GM13976 (cell line): ENCODE measurements at regions not wholly inside any gene's neighbourhood (a gene's known extent, or its start where the extent isn't known, plus 50 kb on each side); places are given as distances from the start of the nearest gene placed in this dataset.

ENCODE experiments used
- DNase-seq: peaks from one replicate; pipeline ENCODE4 v3.0.0; 2012; ENCODE audit warnings: low spot score
- in situ Hi-C: fragments of 300-500 bp; cut with MboI; formaldehyde crosslinking; loops from one replicate; pipeline ENCODE4 v1.12.0; 2022; ENCODE audit warnings: low sequenced_read_pairs, mixed read lengths, inconsistent platforms; ENCODE audit not compliant: unreplicated experiment
- TF ChIP-seq, protein P1 (sequence below): IDR thresholded peaks from 2 replicates; pipeline ENCODE4 v1.5.1; 2012; ENCODE audit warnings: borderline replicate concordance, mild to moderate bottlenecking; ENCODE audit not compliant: insufficient read depth; ENCODE audit errors: extremely low read depth, missing control alignments, control extremely low read depth

DNA sequence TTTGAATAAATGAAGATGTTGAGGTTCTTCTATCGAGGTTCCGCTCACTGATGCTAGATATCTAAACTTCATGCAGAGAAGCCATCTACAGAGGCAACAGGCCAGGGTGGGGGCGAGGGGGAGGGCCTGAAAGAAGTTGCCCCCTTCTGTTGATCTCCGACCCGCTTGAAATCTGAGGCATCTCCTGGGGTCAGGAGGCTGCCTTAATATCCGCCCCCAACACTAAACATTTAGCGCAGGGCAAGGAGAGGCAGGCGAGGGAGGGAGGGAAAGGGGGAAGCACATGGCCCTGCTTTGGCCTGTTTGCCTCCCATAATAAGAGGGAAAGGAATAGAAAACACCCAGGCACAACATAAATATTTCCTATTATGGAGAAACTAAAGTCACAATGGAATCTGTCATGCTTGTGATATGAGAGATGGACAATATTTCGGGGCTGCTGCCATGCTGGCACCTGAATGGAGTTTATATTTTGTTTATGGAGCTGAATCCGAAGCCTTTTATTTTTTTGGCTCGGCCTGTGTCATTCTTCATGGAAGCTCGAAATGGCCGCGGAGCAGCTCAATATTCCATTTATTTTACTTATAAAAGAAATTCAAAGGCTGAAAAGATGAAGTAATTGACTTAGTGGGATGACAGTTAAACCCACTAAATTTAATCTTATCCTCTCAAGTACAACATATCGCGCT lies 221.1 kb downstream of the INSIG2 start:
- TF ChIP-seq, protein P1, sequence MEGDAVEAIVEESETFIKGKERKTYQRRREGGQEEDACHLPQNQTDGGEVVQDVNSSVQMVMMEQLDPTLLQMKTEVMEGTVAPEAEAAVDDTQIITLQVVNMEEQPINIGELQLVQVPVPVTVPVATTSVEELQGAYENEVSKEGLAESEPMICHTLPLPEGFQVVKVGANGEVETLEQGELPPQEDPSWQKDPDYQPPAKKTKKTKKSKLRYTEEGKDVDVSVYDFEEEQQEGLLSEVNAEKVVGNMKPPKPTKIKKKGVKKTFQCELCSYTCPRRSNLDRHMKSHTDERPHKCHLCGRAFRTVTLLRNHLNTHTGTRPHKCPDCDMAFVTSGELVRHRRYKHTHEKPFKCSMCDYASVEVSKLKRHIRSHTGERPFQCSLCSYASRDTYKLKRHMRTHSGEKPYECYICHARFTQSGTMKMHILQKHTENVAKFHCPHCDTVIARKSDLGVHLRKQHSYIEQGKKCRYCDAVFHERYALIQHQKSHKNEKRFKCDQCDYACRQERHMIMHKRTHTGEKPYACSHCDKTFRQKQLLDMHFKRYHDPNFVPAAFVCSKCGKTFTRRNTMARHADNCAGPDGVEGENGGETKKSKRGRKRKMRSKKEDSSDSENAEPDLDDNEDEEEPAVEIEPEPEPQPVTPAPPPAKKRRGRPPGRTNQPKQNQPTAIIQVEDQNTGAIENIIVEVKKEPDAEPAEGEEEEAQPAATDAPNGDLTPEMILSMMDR = no peak
- in situ Hi-C loops = no loop called here
- DNase-seq = no peak

DNA sequence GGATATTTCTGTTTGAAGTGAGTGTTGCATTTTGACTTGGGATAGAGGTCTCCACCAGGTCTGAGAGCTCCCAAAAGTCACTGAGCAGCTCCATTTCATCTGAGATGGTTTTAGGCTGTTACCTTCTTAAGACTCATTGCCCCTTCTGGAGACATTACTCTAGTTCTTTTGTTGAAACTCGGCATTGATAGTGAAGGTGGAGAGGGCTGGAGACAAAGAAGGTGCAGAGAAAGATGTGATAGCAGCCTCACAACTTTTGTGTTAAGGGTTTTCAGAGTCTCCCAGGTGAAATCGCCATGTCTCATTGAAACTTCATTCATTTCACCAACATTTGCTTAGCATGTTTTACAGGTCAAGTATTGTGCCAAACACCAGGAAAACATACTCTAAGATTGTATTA lies 219.6 kb downstream of the INSIG2 start:
- no peak for DNase-seq
- in situ Hi-C loops = no loop called here
- TF ChIP-seq, protein P1 = no peak

DNA sequence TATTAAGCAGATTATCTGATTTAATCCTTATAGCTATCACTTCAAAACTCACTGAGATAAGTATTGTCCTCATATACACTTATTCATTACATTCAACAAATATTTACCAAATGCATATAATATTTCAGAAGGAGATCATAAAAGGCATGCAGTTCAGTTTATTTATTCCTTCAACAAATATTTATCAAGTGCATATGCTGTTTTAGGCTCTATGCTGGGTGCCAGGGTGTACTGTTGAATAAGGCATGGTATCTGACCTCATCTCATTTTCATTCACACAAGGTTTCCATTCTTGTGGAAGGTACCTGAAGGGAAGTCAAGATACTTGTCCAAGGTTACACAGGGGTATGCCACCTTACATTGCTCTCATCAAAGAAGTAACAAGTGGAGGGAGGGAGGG lies 213.0 kb downstream of the INSIG2 start:
- TF ChIP-seq, protein P1 = no peak
- in situ Hi-C loops = no loop called here
- DNase-seq = no peak

DNA sequence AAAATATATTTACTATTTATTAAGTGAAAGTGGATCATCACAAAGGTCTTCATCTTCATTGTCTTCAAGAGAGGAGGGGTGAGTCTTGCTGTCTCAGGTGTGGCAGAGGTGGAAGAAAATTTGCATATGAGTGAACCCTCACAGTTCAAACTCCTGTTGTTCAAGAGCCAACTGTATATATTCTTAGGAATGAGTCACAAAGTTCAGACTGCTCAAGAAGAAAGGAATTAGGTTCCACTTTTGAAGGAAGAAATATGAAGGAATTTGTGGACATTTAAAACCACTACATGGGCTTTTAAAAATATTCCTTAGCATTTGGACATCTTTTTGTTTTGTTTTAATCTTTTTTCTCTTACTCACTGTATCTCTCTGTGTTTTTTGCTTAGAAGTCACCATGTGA lies 212.6 kb downstream of the INSIG2 start:
- TF ChIP-seq, protein P1 = no peak
- no peak for DNase-seq
- in situ Hi-C loops = no loop called here

DNA sequence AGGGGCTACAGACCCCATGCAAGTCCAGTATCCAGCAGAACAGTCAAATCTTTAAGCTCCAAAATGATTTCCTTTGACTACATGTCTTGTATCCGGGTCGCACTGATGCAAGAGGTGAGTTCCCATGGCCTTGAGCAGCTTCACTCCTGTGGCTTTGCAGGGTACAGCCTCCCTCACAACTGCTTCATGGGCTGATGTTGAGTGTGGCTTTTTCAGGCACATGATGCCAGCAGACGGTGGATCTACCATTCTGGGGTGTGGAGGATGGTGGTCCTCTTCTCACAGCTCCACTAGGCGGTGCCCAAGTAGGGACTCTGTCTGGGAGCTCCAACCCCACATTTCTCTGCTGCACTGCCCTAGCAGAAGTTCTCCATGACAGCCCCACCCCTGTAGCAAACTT lies 208.4 kb downstream of the INSIG2 start:
- in situ Hi-C loops = no loop called here
- no peak for DNase-seq
- TF ChIP-seq, protein P1 = no peak

DNA sequence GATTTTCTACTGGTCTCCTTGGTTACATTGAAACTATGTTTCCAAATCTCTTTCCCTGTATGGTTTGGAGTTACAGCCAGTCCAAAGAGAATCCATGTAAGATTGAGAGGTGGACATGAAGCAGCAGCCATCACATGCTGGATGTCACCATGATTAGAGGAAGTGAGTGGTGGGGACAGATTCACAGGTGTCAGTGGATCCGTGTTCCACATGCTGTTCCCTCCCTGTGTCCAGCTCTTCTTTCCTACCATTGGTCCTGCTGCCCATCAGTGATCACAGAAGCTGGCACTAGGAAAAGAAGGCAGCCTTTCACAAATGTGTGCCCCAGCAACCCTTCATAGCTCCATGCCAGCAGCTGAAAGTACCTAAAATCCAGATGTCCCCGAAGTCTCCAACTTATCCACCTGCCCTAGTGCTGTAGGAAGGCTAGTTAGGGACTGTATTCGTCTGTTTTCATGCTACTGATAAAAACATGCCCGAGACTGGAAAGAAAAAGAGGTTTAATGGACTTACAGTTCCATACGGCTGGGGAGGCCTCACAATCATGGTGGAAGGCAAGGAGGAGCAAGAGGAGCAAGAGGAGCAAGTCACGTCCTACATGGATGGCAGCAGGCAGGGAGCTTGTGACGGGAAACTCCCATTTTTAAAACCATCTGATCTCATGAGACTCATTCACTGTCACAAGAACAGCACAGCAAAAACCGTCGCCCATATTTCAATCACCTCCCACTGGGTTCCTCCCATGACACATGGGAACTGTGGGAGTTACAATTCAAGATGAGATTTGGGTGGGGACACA lies 207.5 kb downstream of the INSIG2 start:
- in situ Hi-C loops = no loop called here

More for the DNA sequence above, 207.5 kb downstream of the INSIG2 start:
- TF ChIP-seq, protein P1 = no peak
- no peak for DNase-seq
